ENCODE measurements at regions not wholly inside any gene's neighbourhood (a gene's known extent, or its start where the extent isn't known, plus 50 kb on each side); places are given as distances from the start of the nearest gene placed in this dataset.

DNA sequence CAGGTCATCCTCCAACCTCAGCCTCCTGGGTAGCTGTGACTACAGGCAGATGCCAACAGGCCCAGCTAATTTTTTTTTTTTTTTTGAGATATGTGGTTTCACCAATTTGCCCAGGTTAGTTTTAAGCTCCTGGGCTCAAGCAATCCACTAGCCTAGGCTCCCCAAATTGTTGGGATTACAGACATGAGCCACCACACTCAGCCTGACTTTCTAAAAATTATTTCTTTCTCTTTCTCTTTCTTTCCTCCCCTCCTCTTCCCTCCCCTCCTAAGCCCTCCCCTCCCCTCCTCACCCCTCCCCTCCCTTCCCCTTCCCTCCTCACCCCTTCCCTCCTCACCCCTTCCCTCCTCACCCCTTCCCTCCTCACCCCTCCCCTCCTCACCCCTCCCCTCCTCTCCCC, 127.3 kb downstream of the BTBD3 start:
- no peaks in the 10 kb centered on the region for H3K36me3 ChIP-seq (ENCODE audit: control insufficient read depth, insufficient read depth, low read length)
- no peaks in the 10 kb centered on the region for H3K27me3 ChIP-seq (ENCODE audit: control insufficient read depth, insufficient read depth, low read length)
- no peaks in the 10 kb centered on the region for H4K20me1 ChIP-seq (ENCODE audit: control insufficient read depth, extremely low read depth, insufficient read depth, low read length)
- no peaks in the 10 kb centered on the region for H3K9me3 ChIP-seq (ENCODE audit: control insufficient read depth, insufficient read depth, low read depth, low read length)
- H3K4me1 ChIP-seq (ENCODE audit: control insufficient read depth, extremely low read depth, insufficient read depth, low read length) = peaks cover 7% of the 10 kb centered on the region
- H2AFZ ChIP-seq (ENCODE audit: low read length) = no peak overlapping the region
- no peak overlapping the region for H3K9ac ChIP-seq (ENCODE audit: insufficient read depth, low read length)
- H3K4me3 ChIP-seq (replicated peaks in 1 of 4; ENCODE audit: control extremely low read depth in 1 of 4, insufficient read depth in 1 of 4, low read depth in 3 of 4, low read length in 4 of 4) = no peak overlapping the region
- no peak for TF ChIP-seq EZH2 (IDR thresholded peaks at IDR 0.05; ENCODE audit: low read length, missing control alignments)
- TF ChIP-seq, protein P1, sequence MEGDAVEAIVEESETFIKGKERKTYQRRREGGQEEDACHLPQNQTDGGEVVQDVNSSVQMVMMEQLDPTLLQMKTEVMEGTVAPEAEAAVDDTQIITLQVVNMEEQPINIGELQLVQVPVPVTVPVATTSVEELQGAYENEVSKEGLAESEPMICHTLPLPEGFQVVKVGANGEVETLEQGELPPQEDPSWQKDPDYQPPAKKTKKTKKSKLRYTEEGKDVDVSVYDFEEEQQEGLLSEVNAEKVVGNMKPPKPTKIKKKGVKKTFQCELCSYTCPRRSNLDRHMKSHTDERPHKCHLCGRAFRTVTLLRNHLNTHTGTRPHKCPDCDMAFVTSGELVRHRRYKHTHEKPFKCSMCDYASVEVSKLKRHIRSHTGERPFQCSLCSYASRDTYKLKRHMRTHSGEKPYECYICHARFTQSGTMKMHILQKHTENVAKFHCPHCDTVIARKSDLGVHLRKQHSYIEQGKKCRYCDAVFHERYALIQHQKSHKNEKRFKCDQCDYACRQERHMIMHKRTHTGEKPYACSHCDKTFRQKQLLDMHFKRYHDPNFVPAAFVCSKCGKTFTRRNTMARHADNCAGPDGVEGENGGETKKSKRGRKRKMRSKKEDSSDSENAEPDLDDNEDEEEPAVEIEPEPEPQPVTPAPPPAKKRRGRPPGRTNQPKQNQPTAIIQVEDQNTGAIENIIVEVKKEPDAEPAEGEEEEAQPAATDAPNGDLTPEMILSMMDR (conservative IDR thresholded peaks at IDR 0.05 in 1 of 2, IDR thresholded peaks at IDR 0.05 in 1 of 2; ENCODE audit: low read depth in 1 of 2, low read length in 2 of 2) = no peak
- no peak overlapping the region for H3K27ac ChIP-seq (ENCODE audit: insufficient read depth, low read length)
- no peaks in the 10 kb centered on the region for H3K79me2 ChIP-seq (ENCODE audit: control insufficient read depth, insufficient read depth, low read length)
- no peak for DNase-seq (ENCODE audit: low read depth in 2 of 2)
- H3K4me2 ChIP-seq (ENCODE audit: extremely low read depth, insufficient read depth, low read length) = no peak overlapping the region

DNA sequence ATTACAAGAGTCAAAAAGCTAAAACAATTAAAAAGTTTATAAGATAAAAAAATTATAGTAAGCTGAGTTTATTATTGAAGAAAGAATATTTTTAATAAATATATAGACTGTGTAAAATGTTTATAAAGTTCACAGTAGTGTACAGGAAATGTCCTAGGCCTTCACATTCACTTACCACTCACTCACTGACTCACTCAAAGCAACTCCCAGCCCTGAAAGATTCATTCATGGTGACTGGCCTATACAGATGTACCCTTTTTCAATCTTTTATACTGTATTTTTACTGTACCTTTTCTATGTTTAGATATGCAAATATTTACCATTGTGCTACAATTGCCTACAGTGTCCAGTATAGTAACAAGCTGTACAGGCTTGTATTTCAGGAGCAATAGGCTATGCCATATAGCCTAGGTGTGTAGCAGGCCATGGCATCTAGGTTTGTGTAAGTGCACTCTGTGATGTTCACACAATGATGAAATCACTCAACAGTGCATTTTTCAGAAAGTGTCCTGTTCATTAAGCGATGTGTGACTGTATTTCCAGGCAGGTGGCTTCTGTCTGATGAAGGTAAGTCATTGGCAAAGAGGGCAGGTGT, 130.2 kb downstream of the BTBD3 start:
- H3K36me3 ChIP-seq (ENCODE audit: control insufficient read depth, insufficient read depth, low read length) = no peaks in the 10 kb centered on the region
- no peak overlapping the region for H3K4me3 ChIP-seq (replicated peaks in 1 of 4; ENCODE audit: control extremely low read depth in 1 of 4, insufficient read depth in 1 of 4, low read depth in 3 of 4, low read length in 4 of 4)
- no peak overlapping the region for H3K4me2 ChIP-seq (ENCODE audit: extremely low read depth, insufficient read depth, low read length)
- no peak overlapping the region for H3K27ac ChIP-seq (ENCODE audit: insufficient read depth, low read length)
- H3K4me1 ChIP-seq (ENCODE audit: control insufficient read depth, extremely low read depth, insufficient read depth, low read length) = peaks cover 7% of the 10 kb centered on the region
- H3K9me3 ChIP-seq (ENCODE audit: control insufficient read depth, insufficient read depth, low read depth, low read length) = no peaks in the 10 kb centered on the region
- H3K9ac ChIP-seq (ENCODE audit: insufficient read depth, low read length) = no peak overlapping the region
- H2AFZ ChIP-seq (ENCODE audit: low read length) = no peak overlapping the region
- H4K20me1 ChIP-seq (ENCODE audit: control insufficient read depth, extremely low read depth, insufficient read depth, low read length) = no peaks in the 10 kb centered on the region
- DNase-seq (ENCODE audit: low read depth in 2 of 2) = peak; percentile 49 to 51
- no peaks in the 10 kb centered on the region for H3K79me2 ChIP-seq (ENCODE audit: control insufficient read depth, insufficient read depth, low read length)
- H3K27me3 ChIP-seq (ENCODE audit: control insufficient read depth, insufficient read depth, low read length) = no peaks in the 10 kb centered on the region
- TF ChIP-seq EZH2 (IDR thresholded peaks at IDR 0.05; ENCODE audit: low read length, missing control alignments) = no peak
- TF ChIP-seq, protein P1 (conservative IDR thresholded peaks at IDR 0.05 in 1 of 2, IDR thresholded peaks at IDR 0.05 in 1 of 2; ENCODE audit: low read depth in 1 of 2, low read length in 2 of 2) = no peak

DNA sequence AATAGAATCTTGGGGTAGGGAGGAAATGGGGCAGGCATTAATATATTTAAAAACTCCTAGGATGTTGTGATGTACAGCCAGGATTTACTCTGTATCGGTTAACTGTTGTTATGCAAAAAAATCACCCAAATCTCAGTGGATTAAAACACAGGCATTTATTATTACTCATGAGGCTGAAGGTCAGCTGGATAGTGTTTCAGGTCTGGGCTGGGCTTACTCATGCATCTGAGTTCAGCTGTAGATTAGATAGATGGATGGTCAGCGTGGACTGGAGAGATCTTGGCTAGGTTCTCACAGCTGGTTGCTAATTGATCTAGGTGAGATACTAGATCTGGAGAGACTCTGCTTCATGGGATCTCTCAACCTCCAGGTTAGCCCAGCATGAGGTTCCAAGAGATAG, 131.4 kb downstream of the BTBD3 start:
- H3K4me1 ChIP-seq (ENCODE audit: control insufficient read depth, extremely low read depth, insufficient read depth, low read length) = peaks cover 7% of the 10 kb centered on the region
- H3K4me2 ChIP-seq (ENCODE audit: extremely low read depth, insufficient read depth, low read length) = no peak overlapping the region
- no peaks in the 10 kb centered on the region for H3K9me3 ChIP-seq (ENCODE audit: control insufficient read depth, insufficient read depth, low read depth, low read length)
- no peak overlapping the region for H2AFZ ChIP-seq (ENCODE audit: low read length)
- no peaks in the 10 kb centered on the region for H3K79me2 ChIP-seq (ENCODE audit: control insufficient read depth, insufficient read depth, low read length)
- H4K20me1 ChIP-seq (ENCODE audit: control insufficient read depth, extremely low read depth, insufficient read depth, low read length) = no peaks in the 10 kb centered on the region
- TF ChIP-seq, protein P1 (conservative IDR thresholded peaks at IDR 0.05 in 1 of 2, IDR thresholded peaks at IDR 0.05 in 1 of 2; ENCODE audit: low read depth in 1 of 2, low read length in 2 of 2) = no peak
- no peak for TF ChIP-seq EZH2 (IDR thresholded peaks at IDR 0.05; ENCODE audit: low read length, missing control alignments)
- no peak overlapping the region for H3K9ac ChIP-seq (ENCODE audit: insufficient read depth, low read length)
- H3K36me3 ChIP-seq (ENCODE audit: control insufficient read depth, insufficient read depth, low read length) = no peaks in the 10 kb centered on the region
- H3K27me3 ChIP-seq (ENCODE audit: control insufficient read depth, insufficient read depth, low read length) = no peaks in the 10 kb centered on the region
- no peak overlapping the region for H3K4me3 ChIP-seq (replicated peaks in 1 of 4; ENCODE audit: control extremely low read depth in 1 of 4, insufficient read depth in 1 of 4, low read depth in 3 of 4, low read length in 4 of 4)
- no peak overlapping the region for H3K27ac ChIP-seq (ENCODE audit: insufficient read depth, low read length)
- DNase-seq (ENCODE audit: low read depth in 2 of 2) = peak; percentile 48 to 74
